Activated gamma-delta T cell treated with anti-CD3 and anti-CD28 coated beads, Interleukin-2, amount 50 U/mL, for 16 hours (primary cell): ENCODE measurements at regions not wholly inside any gene's neighbourhood (a gene's known extent, or its start where the extent isn't known, plus 50 kb on each side); places are given as distances from the start of the nearest gene placed in this dataset.
"Not testable (repeated sequence)": the region's sequence is repeated elsewhere in the genome, so short reads cannot be mapped to it uniquely, and the experiment has no call there.

Experiments
- DNase-seq: peaks from one replicate; pipeline ENCODE4 v3.0.0-alpha.2; 2020; ENCODE audit warnings: low read depth

DNA sequence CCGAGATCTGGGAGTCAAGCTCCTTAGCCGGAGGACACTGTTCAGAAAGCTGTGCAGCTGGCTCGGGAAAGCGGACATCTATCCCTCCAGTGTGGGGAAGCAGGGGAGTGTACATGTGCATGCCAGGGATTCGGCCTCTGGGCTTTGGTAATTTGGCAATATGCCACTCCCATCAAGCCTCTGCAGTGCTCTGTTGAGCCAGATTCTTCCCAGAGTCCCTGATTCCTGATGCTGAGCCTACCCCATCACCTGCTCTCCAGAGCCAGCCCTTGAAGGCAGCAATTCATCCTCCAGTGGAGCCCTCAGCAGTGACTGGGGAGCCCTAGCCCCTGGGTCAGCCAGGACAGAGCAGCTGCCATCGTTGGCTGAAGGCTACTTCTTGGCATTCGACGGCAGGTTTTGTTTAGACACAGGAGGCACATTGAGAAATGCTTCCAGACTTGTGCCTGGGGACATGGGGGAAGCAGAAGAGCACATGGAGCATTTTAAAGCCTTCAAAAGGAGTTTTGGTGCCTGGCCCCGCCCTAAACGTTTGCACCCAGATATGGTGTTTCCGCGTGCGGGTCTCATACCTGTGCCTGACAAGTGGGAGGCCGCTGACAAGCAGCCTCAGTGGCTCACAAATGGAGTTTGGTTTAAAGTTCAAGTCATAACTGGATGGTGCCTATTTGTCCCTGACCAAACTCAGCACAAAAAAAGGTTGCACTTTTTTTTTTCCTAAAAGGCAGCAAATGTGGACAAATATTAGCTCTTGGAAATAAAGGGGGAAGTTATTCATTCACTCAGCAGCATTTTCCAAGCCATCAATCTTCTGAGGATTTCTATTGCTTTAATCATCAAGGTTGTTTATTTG lies 272.8 kb downstream of the CYRIA start:
- DNase-seq, result no peak

DNA sequence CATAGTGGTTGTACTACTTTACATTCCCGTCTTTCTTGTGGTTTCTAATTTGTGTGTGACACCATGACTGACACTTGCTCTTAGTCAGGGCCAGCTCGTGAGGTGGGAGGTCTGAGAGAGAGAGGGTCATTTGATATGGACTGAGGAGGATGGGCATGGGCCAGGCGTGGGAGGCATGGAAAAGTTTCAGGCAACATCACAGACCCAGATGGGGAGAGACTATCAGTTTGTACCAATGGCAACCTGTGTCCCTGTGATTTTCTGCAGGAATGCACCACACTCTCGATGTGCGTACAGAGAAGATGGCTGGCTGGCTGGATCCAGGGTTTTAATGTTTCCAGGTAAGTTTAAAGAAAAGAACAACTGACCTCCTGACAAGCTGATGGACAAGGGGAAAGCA lies 273.6 kb downstream of the CYRIA start:
- DNase-seq, result no peak

- DNase-seq, result no peak
Observed at GRCh38 chr2:16390561-16390960, 275.1 kb downstream of the CYRIA start.

- DNase-seq, result no peak
Observed at GRCh38 chr2:16389611-16390010, 276.0 kb downstream of the CYRIA start.

- not testable (repeated sequence) for DNase-seq
Observed at GRCh38 chr2:16388199-16388830, 277.3 kb downstream of the CYRIA start.

GRCh38 chr2:16387461-16387984 lies 278.1 kb downstream of the CYRIA start:
- no peak for DNase-seq

DNA sequence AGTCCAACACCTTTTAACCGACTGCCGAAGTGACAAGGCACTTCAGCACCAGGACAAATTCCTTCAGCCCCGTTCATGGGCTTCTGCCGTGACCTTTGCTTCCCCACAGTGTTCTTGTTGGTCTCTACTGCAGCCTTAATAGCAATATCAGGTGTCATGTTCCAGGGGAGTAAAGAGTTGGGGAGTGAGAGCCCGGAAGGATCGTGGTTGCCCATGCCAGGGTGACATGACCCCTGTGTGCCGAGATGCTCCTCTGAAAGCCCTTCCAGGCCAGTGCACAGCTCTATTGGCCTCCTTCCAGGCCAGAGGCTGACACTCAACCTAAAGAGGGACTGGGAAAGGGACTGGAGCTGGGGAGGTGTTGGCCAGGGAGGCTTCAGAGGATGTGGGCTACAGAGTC lies 279.2 kb downstream of the CYRIA start:
- no peak for DNase-seq

DNA sequence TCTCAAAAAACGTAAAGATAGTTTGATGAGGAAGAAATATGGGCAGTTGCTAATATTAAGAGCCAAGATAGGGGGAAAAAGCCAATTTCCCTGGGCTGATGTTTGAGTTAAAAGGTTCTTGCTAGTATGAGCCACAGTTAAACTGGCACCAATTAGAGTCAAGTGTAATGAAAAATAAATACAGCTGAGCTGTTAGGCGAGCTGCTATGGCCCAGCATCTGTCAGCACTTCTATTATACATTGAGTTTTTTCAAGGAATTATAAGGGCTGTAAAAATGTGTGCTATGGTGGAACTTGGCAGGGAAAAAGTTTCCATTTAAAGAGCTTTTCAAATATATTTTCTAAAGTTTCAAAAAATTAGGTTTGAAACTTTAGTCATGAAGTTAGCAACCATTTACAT lies 279.6 kb downstream of the CYRIA start:
- DNase-seq, result no peak

GRCh38 chr2:16385341-16385740 lies 280.3 kb downstream of the CYRIA start:
- DNase-seq, result no peak

DNA sequence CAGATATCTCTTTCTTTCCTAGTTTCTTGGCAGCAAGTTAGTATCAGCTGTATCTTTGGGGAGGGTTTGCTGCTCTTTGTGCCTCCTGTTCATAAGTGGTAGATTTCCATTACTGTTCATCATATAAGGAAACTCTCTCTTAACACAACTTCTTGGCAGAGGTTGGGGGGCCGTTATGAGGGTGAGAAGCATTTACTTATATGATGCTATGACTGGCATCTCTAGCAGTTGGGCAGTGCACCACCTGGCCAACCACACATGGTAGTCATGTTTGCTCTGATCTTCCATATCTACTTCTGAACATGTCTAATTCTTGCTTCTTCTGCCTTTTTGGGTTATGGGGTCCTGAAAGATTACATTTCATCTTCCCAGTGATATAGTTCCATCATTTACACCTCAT lies 282.2 kb downstream of the CYRIA start:
- no peak for DNase-seq

GRCh38 chr2:16382451-16382850 lies 283.2 kb downstream of the CYRIA start:
- no peak for DNase-seq

- DNase-seq, result no peak
Observed at GRCh38 chr2:16381511-16381910, 284.1 kb downstream of the CYRIA start.

GRCh38 chr2:16379901-16380300 lies 285.7 kb downstream of the CYRIA start:
- DNase-seq, result not testable (repeated sequence)

DNA sequence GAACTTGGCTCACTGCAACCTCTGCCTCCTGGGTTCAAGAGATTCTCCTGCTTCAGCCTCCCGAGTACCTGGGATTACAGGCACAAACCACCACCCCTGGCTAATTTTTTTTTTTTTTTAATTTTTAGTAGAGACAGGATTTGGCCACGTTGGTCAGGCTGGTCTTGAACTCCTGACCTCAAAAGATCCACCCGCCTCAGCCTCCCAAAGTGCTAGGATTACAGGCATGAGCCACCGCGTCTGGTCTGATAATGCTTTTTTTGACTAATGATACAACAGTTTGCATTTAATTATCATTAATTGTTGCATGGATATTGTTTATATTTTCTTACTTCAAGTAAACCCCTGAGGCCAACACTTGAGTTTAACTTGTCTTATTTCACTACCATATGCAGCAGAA lies 286.6 kb downstream of the CYRIA start:
- not testable (repeated sequence) for DNase-seq

- DNase-seq, result no peak
Observed at GRCh38 chr2:16378031-16378430, 287.6 kb downstream of the CYRIA start.

DNA sequence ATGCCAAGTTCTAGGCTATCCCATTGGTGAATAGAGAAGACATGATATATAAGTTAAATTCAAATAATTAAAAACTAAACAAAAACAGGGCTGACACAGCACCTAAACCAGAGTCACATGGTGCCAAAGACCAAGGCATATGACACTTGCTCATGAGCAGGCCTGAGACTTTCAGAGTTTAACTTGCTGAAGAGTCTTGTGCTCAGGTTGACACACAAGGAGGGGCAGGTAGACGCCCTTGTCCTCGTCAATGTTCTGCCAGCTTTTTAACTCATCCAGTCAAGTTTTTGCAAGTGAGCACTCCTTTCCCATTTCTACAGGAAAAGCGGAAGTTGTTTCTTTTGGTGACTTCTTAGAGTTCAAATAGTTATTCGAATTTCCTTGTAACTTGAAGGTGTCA lies 289.7 kb downstream of the CYRIA start:
- DNase-seq, result no peak

- DNase-seq, result no peak
Observed at GRCh38 chr2:16375351-16375750, 290.3 kb downstream of the CYRIA start.

GRCh38 chr2:16374671-16375070 lies 291.0 kb downstream of the CYRIA start:
- DNase-seq, result no peak

GRCh38 chr2:16373341-16373740 lies 292.3 kb downstream of the CYRIA start:
- DNase-seq, result no peak

- DNase-seq, result no peak
Observed at GRCh38 chr2:16371751-16372150, 293.9 kb downstream of the CYRIA start.

DNA sequence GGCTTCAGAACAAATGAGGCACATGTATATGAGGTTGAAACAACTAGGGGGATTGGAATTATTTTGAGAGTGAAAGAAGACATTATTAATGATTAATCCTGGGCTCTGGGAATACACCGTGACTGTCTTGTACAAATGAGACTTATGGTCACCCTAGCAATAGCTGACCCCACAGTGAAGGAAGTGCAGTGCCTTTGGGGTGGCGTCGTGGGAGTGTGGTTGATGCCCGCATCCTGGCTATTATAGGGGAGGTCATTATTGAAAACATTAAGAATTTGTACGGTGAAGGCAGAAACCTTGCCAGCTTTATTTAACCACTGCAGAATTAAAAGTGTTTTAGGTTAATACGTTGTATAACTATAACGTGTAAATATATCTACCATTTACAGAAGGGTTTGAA lies 296.7 kb downstream of the CYRIA start:
- DNase-seq, result no peak

GRCh38 chr2:16368328-16368727 lies 297.3 kb downstream of the CYRIA start:
- no peak for DNase-seq

DNA sequence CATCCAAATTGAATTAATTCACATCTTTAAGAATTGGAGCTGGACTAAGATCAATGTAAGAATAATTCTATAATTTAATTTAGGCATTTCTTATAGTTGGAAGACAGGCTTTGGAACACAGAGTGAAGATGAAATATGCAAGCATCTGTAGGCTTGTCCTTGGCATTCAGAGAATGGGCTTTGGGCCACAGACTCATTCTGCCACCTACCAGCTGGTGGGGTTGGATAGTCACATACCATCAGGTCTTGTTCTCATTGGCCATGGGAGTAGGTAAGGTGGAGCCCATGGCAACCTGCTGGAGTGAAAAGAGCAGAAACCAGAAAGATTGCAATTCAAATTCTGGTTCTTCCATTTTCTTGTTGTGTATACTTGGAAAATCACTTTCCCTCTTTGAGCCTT lies 300.3 kb downstream of the CYRIA start:
- no peak for DNase-seq
